IMR-90 (cell line): ENCODE measurements at regions not wholly inside any gene's neighbourhood (a gene's known extent, or its start where the extent isn't known, plus 50 kb on each side); places are given as distances from the start of the nearest gene placed in this dataset.

Experiments used
- ATAC-seq: fragments of 200-7000 bp; cut with Tn5 transposase; 2 replicates; pipeline ENCODE4 v1.9.1; 2020; ENCODE audit warnings: low read depth, mild to moderate bottlenecking, moderate library complexity
- BruUV-seq: library from RNA; stranded (reverse); fragments of 400-500 nt; replicated peaks from 2 replicates; lab custom pipeline; 2021; lab: Mats Ljungman, UMichigan
- CTCF ChIA-PET: fragments of 300-600 bp; formaldehyde crosslinking; extraction: SDS; loops from one replicate; lab custom pipeline; 2021; ENCODE audit warnings: antibody characterized with exemption; lab: Yijun Ruan, JAX
- POLR2A ChIA-PET: fragments of 300-600 bp; sonication (Branson Sonifier 250); formaldehyde crosslinking; loops from one replicate; lab custom pipeline; 2022; ENCODE audit warnings: antibody characterized with exemption; ENCODE audit not compliant: unreplicated experiment; lab: Charles Lee
- DNase-seq: peaks from one replicate; pipeline ENCODE4 v3.0.0; 2013
- H2AFZ ChIP-seq: replicated peaks from 2 replicates; pipeline ENCODE3; 2013; ENCODE audit warnings: low read length, mild to moderate bottlenecking; ENCODE audit not compliant: poor library complexity
- H2AK5ac ChIP-seq: 2 replicates; pipeline ENCODE4 v1.6.1; 2013; ENCODE audit warnings: low read depth, low read length, inconsistent platforms
- H2AK9ac ChIP-seq: replicated peaks from 2 replicates; pipeline ENCODE3; 2013; ENCODE audit warnings: mild to moderate bottlenecking, low read depth, low read length, moderate library complexity; ENCODE audit not compliant: poor library complexity
- H2BK120ac ChIP-seq: 2 replicates; pipeline ENCODE4 v1.6.1; 2013; ENCODE audit warnings: low read depth, low read length, inconsistent platforms
- H2BK15ac ChIP-seq: 3 replicates; pipeline ENCODE4 v1.6.1; 2013; ENCODE audit warnings: low read depth, low read length, inconsistent platforms
- H2BK20ac ChIP-seq: 2 replicates; pipeline ENCODE4 v1.6.1; 2013; ENCODE audit warnings: low read depth, mild to moderate bottlenecking, inconsistent platforms, low read length, moderate library complexity
- H2BK5ac ChIP-seq: 2 replicates; pipeline ENCODE4 v1.6.1; 2013; ENCODE audit warnings: mild to moderate bottlenecking, low read depth, low read length, inconsistent platforms; ENCODE audit not compliant: poor library complexity, severe bottlenecking
- H3K14ac ChIP-seq: replicated peaks from 2 replicates; pipeline ENCODE4 v1.6.1; 2013; ENCODE audit warnings: low read depth, low read length, inconsistent platforms
- H3K18ac ChIP-seq: 2 replicates; pipeline ENCODE4 v1.6.1; 2013; ENCODE audit warnings: low read depth, low read length, control low read depth
- H3K23ac ChIP-seq: 2 replicates; pipeline ENCODE4 v1.6.1; 2013; ENCODE audit warnings: low read depth, low read length, inconsistent platforms
- H3K27ac ChIP-seq: 2 replicates; pipeline ENCODE4 v1.5.1; 2013; ENCODE audit warnings: mild to moderate bottlenecking, control low read depth, low read length; ENCODE audit not compliant: insufficient read depth
- H3K27me3 ChIP-seq: 2 replicates; pipeline ENCODE4 v1.6.1; 2013; ENCODE audit warnings: low read length; ENCODE audit not compliant: control insufficient read depth, insufficient read depth
- H3K36me3 ChIP-seq: 2 replicates; pipeline ENCODE4 v1.6.1; 2013; ENCODE audit warnings: low read length, mixed read lengths; ENCODE audit not compliant: control insufficient read depth, insufficient read depth
- H3K4ac ChIP-seq: 2 replicates; pipeline ENCODE4 v1.6.1; 2013; ENCODE audit warnings: low read depth, low read length, inconsistent platforms
- H3K4me1 ChIP-seq: 2 replicates; pipeline ENCODE4 v1.6.1; 2013; ENCODE audit warnings: low read length, mixed read lengths; ENCODE audit not compliant: control insufficient read depth, insufficient read depth
- H3K4me2 ChIP-seq: 2 replicates; pipeline ENCODE4 v1.6.1; 2013; ENCODE audit warnings: low read depth, mild to moderate bottlenecking, control low read depth, low read length, moderate library complexity
- H3K4me3 ChIP-seq: 2 replicates; pipeline ENCODE4 v1.5.1; 2013; ENCODE audit warnings: low read depth, mild to moderate bottlenecking, control low read depth, low read length, moderate library complexity; ENCODE audit not compliant: insufficient read depth
- H3K56ac ChIP-seq: 2 replicates; pipeline ENCODE4 v1.6.1; 2013; ENCODE audit warnings: low read length, inconsistent platforms; ENCODE audit not compliant: insufficient read depth; ENCODE audit errors: extremely low read depth
- H3K79me1 ChIP-seq, 2 experiments: 2 replicates each; pipeline ENCODE4 v1.6.1; 2013; ENCODE audit warnings: low read length in 2 of 2, inconsistent platforms in 1 of 2, low read depth in 1 of 2
- H3K9ac ChIP-seq: 2 replicates; pipeline ENCODE4 v1.6.1; 2013; ENCODE audit warnings: low read depth, low read length, control low read depth
- H3K9me1 ChIP-seq: 2 replicates; pipeline ENCODE4 v1.6.1; 2013; ENCODE audit warnings: low read length, inconsistent platforms; ENCODE audit not compliant: insufficient read depth
- H3K9me3 ChIP-seq: 2 replicates; pipeline ENCODE4 v1.6.1; 2013; ENCODE audit warnings: low read length; ENCODE audit not compliant: control insufficient read depth, insufficient read depth
- H4K20me1 ChIP-seq: 2 replicates; pipeline ENCODE4 v1.6.1; 2013; ENCODE audit warnings: low read length, inconsistent platforms; ENCODE audit not compliant: insufficient read depth
- H4K5ac ChIP-seq: 2 replicates; pipeline ENCODE4 v1.6.1; 2013; ENCODE audit warnings: mild to moderate bottlenecking, low read depth, low read length, control low read depth
- H4K8ac ChIP-seq, 2 experiments: 2 replicates each; pipeline ENCODE4 v1.6.1; 2013; ENCODE audit warnings: low read depth in 2 of 2, low read length in 2 of 2, control low read depth in 1 of 2, inconsistent platforms in 1 of 2
- H4K91ac ChIP-seq: 2 replicates; pipeline ENCODE4 v1.6.1; 2013; ENCODE audit warnings: low read depth, low read length, inconsistent platforms; ENCODE audit not compliant: insufficient read depth
- CHD1 ChIP-seq: IDR thresholded peaks from 2 replicates; pipeline ENCODE4 v1.6.1; 2012; ENCODE audit warnings: low read depth, low read length, improper control_type of control experiment
- CTCF ChIP-seq: conservative IDR thresholded peaks from 2 replicates; pipeline ENCODE4 v1.5.1; 2012; ENCODE audit warnings: mild to moderate bottlenecking, low read depth, low read length, improper control_type of control experiment
- ELK1 ChIP-seq: fragments of 150-350 bp; IDR thresholded peaks from 2 replicates; pipeline ENCODE4 v1.6.1; 2016; ENCODE audit warnings: low read depth, mild to moderate bottlenecking, low read length, moderate library complexity, borderline replicate concordance
- MAFK ChIP-seq: IDR thresholded peaks from 2 replicates; pipeline ENCODE4 v1.6.1; 2012; ENCODE audit warnings: low read depth, low read length, improper control_type of control experiment
- MXI1 ChIP-seq: IDR thresholded peaks from 2 replicates; pipeline ENCODE4 v1.6.1; 2012; ENCODE audit warnings: low read depth, mild to moderate bottlenecking, low read length, moderate library complexity, borderline replicate concordance
- NFE2L2 ChIP-seq: fragments of 150-350 bp; IDR thresholded peaks from 2 replicates; pipeline ENCODE4 v1.6.1; 2016; ENCODE audit warnings: low read depth, mild to moderate bottlenecking, low read length
- POLR2A ChIP-seq: IDR thresholded peaks from 2 replicates; pipeline ENCODE4 v1.6.1; 2012; ENCODE audit warnings: mild to moderate bottlenecking, low read depth, low read length
- RFX5 ChIP-seq: IDR thresholded peaks from 2 replicates; pipeline ENCODE4 v1.8.0; 2012; ENCODE audit warnings: low read depth, mild to moderate bottlenecking, low read length, moderate library complexity
- SMC3 ChIP-seq: fragments of 150-350 bp; IDR thresholded peaks from 2 replicates; pipeline ENCODE4 v1.6.1; 2016; ENCODE audit warnings: low read depth, mild to moderate bottlenecking, antibody characterized with exemption, low read length, moderate library complexity
- USF2 ChIP-seq: fragments of 150-350 bp; IDR thresholded peaks from 2 replicates; pipeline ENCODE4 v1.6.1; 2017; ENCODE audit warnings: mild to moderate bottlenecking, antibody characterized with exemption, low read length, low read depth
- WGBS, 2 experiments: methylation state at CpG; one replicate each; pipeline versions ENCODE4 v1.1.5 to v1.1.7; 2013; ENCODE audit warnings: missing lambda C conversion rate in 2 of 2; ENCODE audit not compliant: insufficient read length in 1 of 2; ENCODE audit errors: extremely low coverage in 2 of 2; 5-methylcytosine and 5-hydroxymethylcytosine counted together
- dilution Hi-C: fragments of 300-500 bp; cut with HindIII; formaldehyde crosslinking; loops from one replicate; pipeline ENCODE4 v1.14.3; 2018; ENCODE audit warnings: low sequenced_read_pairs; ENCODE audit not compliant: unreplicated experiment
- in situ Hi-C: fragments of 300-500 bp; cut with MboI; formaldehyde crosslinking; loops from 3 replicates; pipeline ENCODE4 v1.14.3; 2019; ENCODE audit warnings: low sequenced_read_pairs, inconsistent platforms, mixed read lengths
- intact Hi-C: fragments of 100-400 bp; cut with micrococcal nuclease; formaldehyde crosslinking; loops from 2 replicates; pipeline ENCODE4 v1.10.0; 2022

- no peaks in the 10 kb centered on the region for H3K4me1 ChIP-seq
- no peak overlapping the region for H2BK5ac ChIP-seq
- H3K36me3 ChIP-seq = no peaks in the 10 kb centered on the region
- no peak overlapping the region for H4K5ac ChIP-seq
- no peak overlapping the region for H3K14ac ChIP-seq
- no peak overlapping the region for H3K23ac ChIP-seq
- H2BK20ac ChIP-seq = no peak overlapping the region
- H3K4me2 ChIP-seq = no peak overlapping the region
- ChIA-PET CTCF (no interaction called here), POLR2A (no interaction called here)
- no peaks in the 10 kb centered on the region for H4K20me1 ChIP-seq
- H3K4ac ChIP-seq = no peak overlapping the region
- dilution Hi-C loops = no loop called here
- no peak overlapping the region for H2BK15ac ChIP-seq
- no peak overlapping the region for H2AK9ac ChIP-seq
- BruUV-seq = no TSS peak
- no peak for DNase-seq
- H2AFZ ChIP-seq = no peak overlapping the region
- no peak overlapping the region for H4K8ac ChIP-seq
- H3K9me3 ChIP-seq = no peaks in the 10 kb centered on the region; the same call in 1 of the 2 replicates
- H3K9ac ChIP-seq = no peak overlapping the region
- WGBS, 2 experiments = 6% methylated on average over 2 of the region's 8 CpGs; no CpG with 5 or more reads in 1 of the 2 experiments
- no peak overlapping the region for H3K18ac ChIP-seq
- ATAC-seq = no peak
- no peaks in the 10 kb centered on the region for H3K79me1 ChIP-seq
- H2BK120ac ChIP-seq = no peak overlapping the region
- no peaks in the 10 kb centered on the region for H3K9me1 ChIP-seq
- TF ChIP-seq CHD1 (no peak), RFX5 (no peak), ELK1 (no peak), MXI1 (no peak), CTCF (no peak), USF2 (no peak), MAFK (no peak), POLR2A (no peak), NFE2L2 (no peak), SMC3 (no peak)
- intact Hi-C loops = no loop called here
- no peak overlapping the region for H3K56ac ChIP-seq
- H4K91ac ChIP-seq = no peak overlapping the region
- in situ Hi-C loops = no loop called here
- no peak overlapping the region for H3K4me3 ChIP-seq
- no peaks in the 10 kb centered on the region for H3K27me3 ChIP-seq
- no peak overlapping the region for H3K27ac ChIP-seq
- H2AK5ac ChIP-seq = no peak overlapping the region
Measured at GRCh38 chr18:7358989-7359726, 128.3 kb downstream of the LRRC30 start.
